B cell (primary cell): ENCODE measurements at regions not wholly inside any gene's neighbourhood (a gene's known extent, or its start where the extent isn't known, plus 50 kb on each side); places are given as distances from the start of the nearest gene placed in this dataset.

Source experiments
- CTCF ChIP-seq: fragments of 200-600 bp; IDR thresholded peaks from one replicate; pipeline ENCODE4 v1.8.0; 2022; ENCODE audit warnings: antibody characterized with exemption, mild to moderate bottlenecking
- EZH2 ChIP-seq: IDR thresholded peaks from 2 replicates; pipeline ENCODE4 v1.6.1; 2012; ENCODE audit warnings: borderline replicate concordance, low read depth, mild to moderate bottlenecking, moderate library complexity, low read length; ENCODE audit not compliant: insufficient read depth, poor library complexity, severe bottlenecking

DNA sequence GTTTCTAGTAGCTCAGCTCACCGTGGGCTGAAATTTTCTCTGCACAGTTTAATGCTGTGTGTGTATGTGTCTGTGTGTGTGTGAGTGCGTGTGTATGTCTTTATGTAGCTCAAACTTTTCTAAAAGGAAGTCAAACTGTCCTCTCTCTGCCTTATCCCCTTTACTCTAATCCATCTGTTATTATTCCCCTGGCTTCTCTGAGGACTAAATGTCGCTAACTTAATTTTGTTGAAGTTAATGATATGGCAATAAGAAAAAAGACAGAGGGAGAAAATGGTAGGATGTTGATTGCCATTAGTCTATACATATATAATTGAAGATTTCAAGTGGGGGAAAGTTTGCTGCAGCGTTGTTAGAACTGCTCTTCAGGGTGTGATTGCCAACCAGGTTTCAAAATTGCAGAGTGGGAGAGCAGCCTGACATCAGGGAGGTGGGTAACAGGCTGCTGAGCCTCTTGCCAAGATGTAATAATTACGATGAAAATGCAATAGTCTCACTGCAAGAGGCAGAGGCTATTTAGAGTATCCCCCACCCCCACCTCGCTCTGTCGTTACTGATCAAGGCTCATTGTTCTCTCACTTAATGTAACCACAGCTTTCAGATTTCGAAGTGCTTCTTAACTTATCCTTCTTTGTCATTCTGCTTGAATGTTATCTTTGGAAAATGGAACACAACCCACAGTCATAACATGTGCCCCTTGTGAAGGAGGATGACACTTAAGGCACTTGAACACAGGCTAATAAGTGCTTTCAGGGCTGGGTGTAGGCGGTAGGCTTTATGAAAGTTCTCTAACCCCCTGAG lies 559.0 kb upstream of the PLXNA2 start:
- no peak for TF ChIP-seq CTCF
- TF ChIP-seq EZH2, result no peak
